ENCODE measurements at regions not wholly inside any gene's neighbourhood (a gene's known extent, or its start where the extent isn't known, plus 50 kb on each side); places are given as distances from the start of the nearest gene placed in this dataset.

DNA sequence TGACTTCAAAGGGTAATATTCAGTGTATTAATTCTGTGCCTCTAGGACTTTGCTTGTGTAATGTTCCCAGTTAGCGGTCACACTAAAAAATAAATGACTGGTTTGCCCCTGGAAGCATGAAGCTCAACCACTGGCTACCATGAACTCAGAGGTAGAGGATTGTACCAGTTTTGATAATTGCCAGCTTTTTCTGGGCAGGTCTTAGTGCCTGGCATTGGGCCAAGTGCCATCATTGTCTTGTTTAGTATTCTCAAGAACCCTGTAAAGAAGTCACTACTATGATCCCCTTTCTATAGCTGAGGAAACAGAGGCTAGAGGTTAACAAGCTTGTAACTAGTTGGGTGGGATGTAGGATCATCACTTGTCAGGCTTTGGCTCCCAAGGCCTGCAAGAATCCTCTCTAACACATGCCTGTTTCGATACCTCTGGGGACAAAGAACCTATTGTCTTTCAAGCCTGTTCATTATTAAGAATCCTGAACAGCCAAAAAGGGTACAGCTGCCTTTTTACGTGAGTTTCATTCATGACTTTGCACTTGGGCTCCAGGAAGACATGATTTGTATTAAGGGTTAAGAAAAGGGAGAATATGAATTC is 121.9 kb upstream of the JUN start:
- CTCF ChIA-PET = interaction anchor here (0.6 to 1.1 kb wide), 5 partner anchors 15 to 854 kb away, joined by 3 to 4 read pairs (median 3); no protein-coding TSS in a partner anchor
- H3K27ac Mint-ChIP-seq (ENCODE audit: low read depth, unreplicated experiment) = no peak overlapping the region
- H3K27me3 Mint-ChIP-seq (ENCODE audit: insufficient read depth, unreplicated experiment) = no peaks in the 10 kb centered on the region

DNA sequence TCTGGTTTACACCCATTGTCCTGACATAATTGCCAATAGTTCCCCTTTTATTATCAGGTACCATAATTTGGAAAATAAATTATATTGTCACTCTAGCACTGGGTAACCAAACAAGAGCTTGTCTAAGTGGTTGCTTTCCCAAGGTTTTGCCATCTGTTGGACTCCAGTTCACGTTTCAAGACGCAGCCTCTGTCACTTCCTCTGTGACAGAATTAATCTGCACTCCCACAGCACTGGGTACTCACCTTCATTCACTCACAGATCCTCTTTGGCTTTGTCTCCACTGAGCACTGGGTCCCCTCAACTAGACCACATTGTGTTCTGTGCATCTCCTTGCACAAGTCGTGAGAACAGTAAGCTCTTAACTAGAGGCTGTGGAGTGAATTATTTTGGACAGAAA is 123.6 kb upstream of the JUN start:
- Mint-ChIP-seq H3K4me1 (ENCODE audit: insufficient read depth, unreplicated experiment) (peaks cover 23% of the 10 kb centered on the region), H3K27ac (ENCODE audit: low read depth, unreplicated experiment) (no peak overlapping the region), H3K36me3 (ENCODE audit: insufficient read depth, unreplicated experiment) (no peaks in the 10 kb centered on the region), H3K27me3 (ENCODE audit: insufficient read depth, unreplicated experiment) (no peaks in the 10 kb centered on the region), H3K9me3 (ENCODE audit: unreplicated experiment) (no peaks in the 10 kb centered on the region), H3K4me3 (ENCODE audit: unreplicated experiment) (no peak overlapping the region)
- TF ChIP-seq, protein P1, sequence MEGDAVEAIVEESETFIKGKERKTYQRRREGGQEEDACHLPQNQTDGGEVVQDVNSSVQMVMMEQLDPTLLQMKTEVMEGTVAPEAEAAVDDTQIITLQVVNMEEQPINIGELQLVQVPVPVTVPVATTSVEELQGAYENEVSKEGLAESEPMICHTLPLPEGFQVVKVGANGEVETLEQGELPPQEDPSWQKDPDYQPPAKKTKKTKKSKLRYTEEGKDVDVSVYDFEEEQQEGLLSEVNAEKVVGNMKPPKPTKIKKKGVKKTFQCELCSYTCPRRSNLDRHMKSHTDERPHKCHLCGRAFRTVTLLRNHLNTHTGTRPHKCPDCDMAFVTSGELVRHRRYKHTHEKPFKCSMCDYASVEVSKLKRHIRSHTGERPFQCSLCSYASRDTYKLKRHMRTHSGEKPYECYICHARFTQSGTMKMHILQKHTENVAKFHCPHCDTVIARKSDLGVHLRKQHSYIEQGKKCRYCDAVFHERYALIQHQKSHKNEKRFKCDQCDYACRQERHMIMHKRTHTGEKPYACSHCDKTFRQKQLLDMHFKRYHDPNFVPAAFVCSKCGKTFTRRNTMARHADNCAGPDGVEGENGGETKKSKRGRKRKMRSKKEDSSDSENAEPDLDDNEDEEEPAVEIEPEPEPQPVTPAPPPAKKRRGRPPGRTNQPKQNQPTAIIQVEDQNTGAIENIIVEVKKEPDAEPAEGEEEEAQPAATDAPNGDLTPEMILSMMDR (IDR thresholded peaks at IDR 0.05; ENCODE audit: unreplicated experiment) = no peak
- POLR2A ChIA-PET = interaction anchor here (0.6 to 1.6 kb wide), 2 partner anchors 30 to 93 kb away, joined by 3 to 4 read pairs; no protein-coding TSS in a partner anchor
- CTCF ChIA-PET = interaction anchor here (0.6 kb wide), 1 partner anchor 109 kb away, joined by 3 read pairs; no protein-coding TSS in a partner anchor
- no peak for DNase-seq (ENCODE audit: unreplicated experiment)
- intact Hi-C loops (cut with micrococcal nuclease) = loop anchor here (10.0 kb wide), 2 partner anchors 147 to 387 kb away; partner anchors contain the start of gene FGGY
- BruUV-seq (replicated peaks) = no TSS peak

More for the DNA sequence above, 121.9 kb upstream of the JUN start:
- DNase-seq (ENCODE audit: unreplicated experiment) = no peak
- POLR2A ChIA-PET = interaction anchor here (1.9 kb wide), 1 partner anchor 16 kb away, joined by 5 read pairs; no protein-coding TSS in a partner anchor
- H3K36me3 Mint-ChIP-seq (ENCODE audit: insufficient read depth, unreplicated experiment) = no peaks in the 10 kb centered on the region
- intact Hi-C loops (cut with micrococcal nuclease) = loop anchor here (10.0 kb wide), 2 partner anchors 149 to 389 kb away; partner anchors contain the start of gene FGGY
- no peaks in the 10 kb centered on the region for H3K9me3 Mint-ChIP-seq (ENCODE audit: unreplicated experiment)
- TF ChIP-seq, protein P1 (IDR thresholded peaks at IDR 0.05; ENCODE audit: unreplicated experiment) = no peak
- H3K4me1 Mint-ChIP-seq (ENCODE audit: insufficient read depth, unreplicated experiment) = peaks cover 23% of the 10 kb centered on the region
- BruUV-seq (replicated peaks) = no TSS peak
- H3K4me3 Mint-ChIP-seq (ENCODE audit: unreplicated experiment) = no peak overlapping the region

DNA sequence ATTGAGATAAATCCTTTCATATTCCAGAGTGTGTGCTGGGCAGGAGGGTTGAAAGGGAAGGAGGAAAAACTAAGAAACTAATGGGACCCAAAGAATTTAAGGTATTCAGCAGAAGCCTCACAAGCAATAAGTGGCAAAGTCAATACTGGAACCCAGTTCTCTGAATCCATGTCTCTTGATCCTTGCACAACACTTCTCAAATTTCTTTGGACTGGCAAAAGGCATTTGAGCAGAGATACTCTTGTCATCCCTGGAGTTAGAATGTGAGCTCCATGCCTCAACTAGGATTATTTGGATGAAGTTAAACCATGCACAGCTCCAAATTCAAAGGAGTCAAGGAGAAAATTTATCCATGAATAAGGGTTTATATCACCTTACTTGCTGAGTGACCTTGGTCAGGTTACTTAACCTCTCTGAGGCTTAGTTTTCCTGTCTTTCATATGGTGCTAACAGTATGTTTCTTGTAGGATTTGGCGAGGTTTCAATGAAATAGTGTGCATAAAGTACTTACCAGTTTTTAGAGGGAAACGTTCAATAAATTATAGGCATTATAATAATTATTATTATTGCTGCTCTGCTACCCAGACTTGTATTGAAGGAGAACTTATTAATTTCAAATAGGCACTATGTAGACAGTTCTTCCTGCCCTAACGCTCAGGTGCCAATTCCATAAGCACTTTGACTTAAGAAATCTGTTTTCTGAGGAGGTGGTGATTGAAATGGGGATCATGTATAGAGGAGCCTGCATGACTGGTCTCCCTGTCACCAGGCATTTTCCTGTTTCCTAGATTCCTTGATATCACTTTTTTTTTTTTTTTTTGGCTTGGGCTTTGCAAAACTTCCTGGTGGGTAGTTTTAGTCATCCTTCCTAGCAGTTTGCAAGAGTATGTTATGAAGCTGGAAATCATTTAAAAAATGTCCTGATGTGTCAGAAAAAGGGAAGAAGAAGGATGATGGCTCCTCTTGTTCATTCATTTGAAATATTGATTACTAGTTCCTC is 125.0 kb upstream of the JUN start:
- intact Hi-C loops (cut with micrococcal nuclease) = loop anchor here (10.0 kb wide), 2 partner anchors 146 to 386 kb away; partner anchors contain the start of gene FGGY
- H3K27me3 Mint-ChIP-seq (ENCODE audit: insufficient read depth, unreplicated experiment) = no peaks in the 10 kb centered on the region
- BruUV-seq (replicated peaks) = no TSS peak
- no peaks in the 10 kb centered on the region for H3K36me3 Mint-ChIP-seq (ENCODE audit: insufficient read depth, unreplicated experiment)
- ChIA-PET CTCF (interaction anchor here (0.5 to 0.7 kb wide), 3 partner anchors 20 to 818 kb away, joined by 3 to 5 read pairs (median 4); no protein-coding TSS in a partner anchor), POLR2A (interaction anchor here (1.6 to 3.1 kb wide), 2 partner anchors 13 to 28 kb away, joined by 4 to 21 read pairs; no protein-coding TSS in a partner anchor)
- peak; percentile 54 for DNase-seq (ENCODE audit: unreplicated experiment)
- TF ChIP-seq, protein P1 (IDR thresholded peaks at IDR 0.05; ENCODE audit: unreplicated experiment) = no peak
- H3K9me3 Mint-ChIP-seq (ENCODE audit: unreplicated experiment) = peaks cover 6% of the 10 kb centered on the region
- H3K27ac Mint-ChIP-seq (ENCODE audit: low read depth, unreplicated experiment) = no peak overlapping the region
- H3K4me1 Mint-ChIP-seq (ENCODE audit: insufficient read depth, unreplicated experiment) = peaks cover 23% of the 10 kb centered on the region
- no peak overlapping the region for H3K4me3 Mint-ChIP-seq (ENCODE audit: unreplicated experiment)
